GM20000 (cell line): ENCODE measurements at regions not wholly inside any gene's neighbourhood (a gene's known extent, or its start where the extent isn't known, plus 50 kb on each side); places are given as distances from the start of the nearest gene placed in this dataset.

Experiments used
- DNase-seq: peaks from one replicate; pipeline ENCODE4 v3.0.0; 2012; ENCODE audit warnings: low spot score
- CTCF ChIP-seq: IDR thresholded peaks from 2 replicates; pipeline ENCODE4 v1.5.1; 2012; ENCODE audit warnings: mild to moderate bottlenecking, control low read depth; ENCODE audit errors: extremely low read depth, missing control alignments

- DNase-seq: no peak
- TF ChIP-seq CTCF: no peak
Measured at GRCh38 chr5:101935086-101935485, 361.0 kb downstream of the SLCO4C1 start.

DNA sequence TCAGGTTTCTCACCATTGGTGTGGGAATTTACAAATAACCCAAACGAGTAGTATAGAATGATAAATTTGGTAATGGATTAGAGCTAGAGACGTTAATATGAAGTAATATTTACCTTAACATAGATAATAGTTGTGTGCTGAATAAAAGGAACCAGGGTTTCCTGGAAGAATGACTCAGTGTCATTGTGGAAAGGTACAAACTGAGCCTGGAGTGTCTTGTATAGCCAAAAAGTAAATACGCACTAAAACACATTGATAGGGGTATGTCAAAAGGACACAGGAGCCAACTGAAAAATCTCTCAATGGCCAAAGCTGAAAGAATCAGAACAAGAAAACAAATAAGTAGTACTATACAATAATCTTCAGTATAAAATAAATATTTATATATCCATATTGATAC is 363.5 kb downstream of the SLCO4C1 start:
- no peak for TF ChIP-seq CTCF
- no peak for DNase-seq

- DNase-seq: no peak
- no peak for TF ChIP-seq CTCF
Measured at GRCh38 chr5:101929628-101930027, 366.5 kb downstream of the SLCO4C1 start.

DNA sequence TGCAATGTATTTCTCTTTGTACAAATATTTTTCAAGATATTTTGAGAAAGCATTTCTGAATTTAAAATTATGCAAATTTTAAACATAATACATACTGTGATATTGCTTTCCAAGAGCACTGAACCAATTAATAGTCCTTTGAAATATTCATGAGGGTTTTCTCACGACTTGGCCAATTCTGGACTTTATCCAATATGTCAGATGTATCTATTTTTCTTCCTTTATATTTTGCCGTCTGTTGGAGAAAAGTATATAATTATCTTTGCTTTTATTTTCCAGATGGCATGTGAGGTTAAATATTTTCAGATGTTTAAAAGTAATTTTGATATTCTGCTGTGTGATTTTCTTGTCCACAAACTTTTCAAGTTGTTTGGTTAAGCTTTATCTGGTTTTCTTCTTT is 378.9 kb downstream of the SLCO4C1 start:
- TF ChIP-seq CTCF: no peak

GRCh38 chr5:101915554-101915953 is 380.5 kb downstream of the SLCO4C1 start:
- DNase-seq: no peak
- no peak for TF ChIP-seq CTCF

More for the DNA sequence above, 378.9 kb downstream of the SLCO4C1 start:
- DNase-seq: no peak

- no peak for DNase-seq
Measured at GRCh38 chr5:101904736-101905135, 391.3 kb downstream of the SLCO4C1 start.

GRCh38 chr5:101897914-101898313 is 398.2 kb downstream of the SLCO4C1 start:
- no peak for DNase-seq
- TF ChIP-seq CTCF: no peak

More at GRCh38 chr5:101904736-101905135, 391.3 kb downstream of the SLCO4C1 start:
- no peak for TF ChIP-seq CTCF

DNA sequence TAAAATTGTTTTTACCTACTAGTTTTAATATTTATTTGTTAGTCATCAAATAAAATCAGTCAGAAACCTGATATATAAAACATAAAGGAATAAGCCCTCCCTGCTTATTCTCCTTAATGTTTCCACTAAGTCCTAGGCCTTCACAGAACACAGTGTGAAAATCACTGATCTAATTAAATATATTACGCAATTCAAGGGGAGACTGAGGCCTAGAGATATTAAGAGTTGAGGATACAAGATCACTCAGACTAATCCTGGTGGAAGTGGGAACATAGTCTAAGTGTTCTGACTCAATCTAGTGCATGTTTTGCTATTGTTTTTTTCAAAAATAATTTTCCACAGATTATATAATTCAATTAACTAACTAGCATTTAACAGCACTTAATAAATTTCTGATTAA is 401.1 kb downstream of the SLCO4C1 start:
- no peak for DNase-seq
- TF ChIP-seq CTCF: no peak
